ENCODE measurements at regions not wholly inside any gene's neighbourhood (a gene's known extent, or its start where the extent isn't known, plus 50 kb on each side); places are given as distances from the start of the nearest gene placed in this dataset.

- ATAC-seq (no peak), DNase-seq (no peak)
- Histone ChIP-seq H3K27ac (no peak overlapping the region), H3K27me3 (ENCODE audit: insufficient read depth in 3 of 3, low read length in 2 of 3) (no peaks in the 10 kb centered on the region), H3K9me3 (no peaks in the 10 kb centered on the region), H3K4me3 (no peak overlapping the region), H3K36me3 (ENCODE audit: insufficient read depth in 1 of 2, low read depth in 1 of 2) (no peaks in the 10 kb centered on the region), H3K4me1 (no peaks in the 10 kb centered on the region)
- intact Hi-C loops (cut with DNase I): no loop called here
- TF ChIP-seq CTCF (IDR thresholded peaks at IDR 0.05): no peak
- 72 to 77% (median 76%) methylated on average over 6 of the region's 6 CpGs for WGBS, 3 donors
Observed at GRCh38 chr15:87792250-87793040, 464.1 kb downstream of the NTRK3 start.

GRCh38 chr15:87781959-87782625 is 474.4 kb downstream of the NTRK3 start:
- no peaks in the 10 kb centered on the region for H3K9me3 ChIP-seq
- no peaks in the 10 kb centered on the region for H3K36me3 ChIP-seq (ENCODE audit: insufficient read depth in 1 of 2, low read depth in 1 of 2)
- WGBS, 3 donors: 23 to 39% (median 31%) methylated on average over 5 of the region's 5 CpGs
- peaks cover 3% of the 10 kb centered on the region for H3K4me1 ChIP-seq
- no peak overlapping the region for H3K27ac ChIP-seq
- DNase-seq (no peak), ATAC-seq (no peak)
- TF ChIP-seq CTCF (IDR thresholded peaks at IDR 0.05): no peak
- intact Hi-C loops (cut with DNase I): no loop called here
- H3K27me3 ChIP-seq (ENCODE audit: insufficient read depth in 3 of 3, low read length in 2 of 3): no peaks in the 10 kb centered on the region
- no peak overlapping the region for H3K4me3 ChIP-seq

GRCh38 chr15:87779746-87780145 is 476.8 kb downstream of the NTRK3 start:
- no peak for TF ChIP-seq CTCF (IDR thresholded peaks at IDR 0.05)
- no peak overlapping the region for H3K27ac ChIP-seq
- WGBS, 3 donors: 94 to 97% (median 94%) methylated on average over 5 of the region's 5 CpGs
- H3K4me3 ChIP-seq: no peak overlapping the region
- DNase-seq (no peak), ATAC-seq (no peak)
- peaks cover 3% of the 10 kb centered on the region for H3K4me1 ChIP-seq
- H3K9me3 ChIP-seq: no peaks in the 10 kb centered on the region
- no peaks in the 10 kb centered on the region for H3K27me3 ChIP-seq (ENCODE audit: insufficient read depth in 3 of 3, low read length in 2 of 3)
- H3K36me3 ChIP-seq (ENCODE audit: insufficient read depth in 1 of 2, low read depth in 1 of 2): no peaks in the 10 kb centered on the region
- intact Hi-C loops (cut with DNase I): no loop called here

- WGBS, 3 donors: 80 to 90% (median 86%) methylated on average over 11 of the region's 11 CpGs
- Histone ChIP-seq H3K4me3 (no peak overlapping the region), H3K27ac (no peak overlapping the region), H3K36me3 (ENCODE audit: insufficient read depth in 1 of 2, low read depth in 1 of 2) (no peaks in the 10 kb centered on the region), H3K9me3 (no peaks in the 10 kb centered on the region), H3K4me1 (peaks cover 3% of the 10 kb centered on the region), H3K27me3 (ENCODE audit: insufficient read depth in 3 of 3, low read length in 2 of 3) (no peaks in the 10 kb centered on the region)
- TF ChIP-seq CTCF (IDR thresholded peaks at IDR 0.05): no peak
- intact Hi-C loops (cut with DNase I): no loop called here
- ATAC-seq (no peak), DNase-seq (no peak)
Observed at GRCh38 chr15:87778358-87778757, 478.2 kb downstream of the NTRK3 start.

Data from psoas muscle (tissue), 7 donors.